ENCODE measurements at regions not wholly inside any gene's neighbourhood (a gene's known extent, or its start where the extent isn't known, plus 50 kb on each side); places are given as distances from the start of the nearest gene placed in this dataset.

- CTCF ChIA-PET = no interaction called here
- DNase-seq (ENCODE audit: low read depth, low spot score) (no peak), FAIRE-seq (no peak), ATAC-seq (no peak)
- Histone ChIP-seq H3K9ac (ENCODE audit: control insufficient read depth, insufficient read depth, low read length) (no peak overlapping the region), H3K4me3 (no peak overlapping the region), H3K79me2 (ENCODE audit: control insufficient read depth, insufficient read depth, low read length) (no peaks in the 10 kb centered on the region), H4K20me1 (ENCODE audit: control insufficient read depth, insufficient read depth) (no peaks in the 10 kb centered on the region), H3K4me1 (ENCODE audit: control insufficient read depth, insufficient read depth, low read length) (no peaks in the 10 kb centered on the region), H3K27ac (ENCODE audit: control insufficient read depth, insufficient read depth) (no peak overlapping the region), H3K36me3 (ENCODE audit: control insufficient read depth in 2 of 2, insufficient read depth in 2 of 2, low read length in 1 of 2) (no peaks in the 10 kb centered on the region), H3K9me3 (replicated peaks; ENCODE audit: control insufficient read depth, insufficient read depth, low read length) (no peaks in the 10 kb centered on the region), H3K4me2 (ENCODE audit: control insufficient read depth, insufficient read depth) (no peak overlapping the region), H3K27me3 (replicated peaks in 1 of 2; ENCODE audit: control insufficient read depth in 2 of 2, insufficient read depth in 2 of 2, low read length in 1 of 2) (no peaks in the 10 kb centered on the region), H2AFZ (ENCODE audit: control insufficient read depth, low read depth, low read length) (no peak overlapping the region)
- intact Hi-C loops (cut with micrococcal nuclease; ENCODE audit: unreplicated experiment) (no loop called here), in situ Hi-C loops (cut with MboI) (no loop called here)
- RAD21 ChIA-PET (ENCODE audit: unreplicated experiment) = no interaction called here
- SMC1A ChIA-PET (ENCODE audit: uncharacterized antibody, unreplicated experiment) = no interaction called here
- BruUV-seq (replicated peaks) = no TSS peak
- WGBS (ENCODE audit: insufficient coverage, insufficient replicate concordance, low lambda C conversion rate, missing lambda C conversion rate) = 31% methylated on average over 12 of the region's 13 CpGs
- POLR2A ChIA-PET = no interaction called here
- no peak for TF ChIP-seq MYC (IDR thresholded peaks at IDR 0.05; ENCODE audit: insufficient read depth, insufficient read length, insufficient replicate concordance, low read length, severe bottlenecking)
- TF ChIP-seq CTCF (IDR thresholded peaks at IDR 0.05 in 2 of 3, conservative IDR thresholded peaks at IDR 0.05 in 1 of 3; ENCODE audit: control insufficient read depth in 2 of 3, extremely low read depth in 1 of 3, insufficient read depth in 1 of 3, low read depth in 3 of 3, low read length in 3 of 3) = no peak
- TF ChIP-seq ZBTB4 (CRISPR knock-in tag; IDR thresholded peaks at IDR 0.05) = no peak
- TF ChIP-seq RFX5 (IDR thresholded peaks at IDR 0.05; ENCODE audit: low read depth, low read length) = no peak
- TF ChIP-seq KDM1A (IDR thresholded peaks at IDR 0.05; ENCODE audit: borderline replicate concordance) = no peak
- no peak for TF ChIP-seq JUNB (IDR thresholded peaks at IDR 0.05)
- TF ChIP-seq CEBPZ (IDR thresholded peaks at IDR 0.05; ENCODE audit: low read depth, low read length) = no peak
- TF ChIP-seq SREBF1 (IDR thresholded peaks at IDR 0.05; ENCODE audit: low read length) = no peak
- TF ChIP-seq NFIC (IDR thresholded peaks at IDR 0.05; ENCODE audit: low read depth, low read length) = no peak
- TF ChIP-seq MEF2B (IDR thresholded peaks at IDR 0.05; ENCODE audit: partially characterized antibody, poor library complexity, severe bottlenecking) = no peak
- TF ChIP-seq YY1 (IDR thresholded peaks at IDR 0.05; ENCODE audit: low read depth, low read length) = no peak
- TF ChIP-seq E2F8 (IDR thresholded peaks at IDR 0.05; ENCODE audit: low read depth, partially characterized antibody) = no peak
Measured at GRCh38 chr21:38075833-38076587, 159.8 kb upstream of the KCNJ6 start.
